Neural cell (in vitro differentiated cells): ENCODE measurements at regions not wholly inside any gene's neighbourhood (a gene's known extent, or its start where the extent isn't known, plus 50 kb on each side); places are given as distances from the start of the nearest gene placed in this dataset.

Experiments used
- EZH2 ChIP-seq: fragments of 200-600, 300-800 bp; shearing (Covaris generic), sonication (generic); IDR thresholded peaks from 2 replicates; pipeline ENCODE4 v1.6.1; 2014; ENCODE audit warnings: antibody characterized with exemption, low read length, borderline replicate concordance, mild to moderate bottlenecking; ENCODE audit not compliant: insufficient read depth, poor library complexity, severe bottlenecking
- POLR2AphosphoS5 ChIP-seq: IDR thresholded peaks from 2 replicates; pipeline ENCODE4 v1.6.1; 2012
- RAD21 ChIP-seq: fragments of 450-650 bp; conservative IDR thresholded peaks from 2 replicates; pipeline ENCODE4 v1.6.1; 2014; ENCODE audit warnings: antibody characterized with exemption, mild to moderate bottlenecking, moderate library complexity
- TF ChIP-seq, protein P1 (sequence below): fragments of 450-650 bp; IDR thresholded peaks from 2 replicates; pipeline ENCODE4 v1.5.1; 2014; ENCODE audit warnings: antibody characterized with exemption, mild to moderate bottlenecking, moderate library complexity; ENCODE audit not compliant: poor library complexity, severe bottlenecking

GRCh38 chr1:82086739-82087138 lies 286.0 kb downstream of the ADGRL2 start:
- TF ChIP-seq RAD21 (no peak), POLR2AphosphoS5 (no peak), EZH2 (no peak)
- TF ChIP-seq, protein P1, sequence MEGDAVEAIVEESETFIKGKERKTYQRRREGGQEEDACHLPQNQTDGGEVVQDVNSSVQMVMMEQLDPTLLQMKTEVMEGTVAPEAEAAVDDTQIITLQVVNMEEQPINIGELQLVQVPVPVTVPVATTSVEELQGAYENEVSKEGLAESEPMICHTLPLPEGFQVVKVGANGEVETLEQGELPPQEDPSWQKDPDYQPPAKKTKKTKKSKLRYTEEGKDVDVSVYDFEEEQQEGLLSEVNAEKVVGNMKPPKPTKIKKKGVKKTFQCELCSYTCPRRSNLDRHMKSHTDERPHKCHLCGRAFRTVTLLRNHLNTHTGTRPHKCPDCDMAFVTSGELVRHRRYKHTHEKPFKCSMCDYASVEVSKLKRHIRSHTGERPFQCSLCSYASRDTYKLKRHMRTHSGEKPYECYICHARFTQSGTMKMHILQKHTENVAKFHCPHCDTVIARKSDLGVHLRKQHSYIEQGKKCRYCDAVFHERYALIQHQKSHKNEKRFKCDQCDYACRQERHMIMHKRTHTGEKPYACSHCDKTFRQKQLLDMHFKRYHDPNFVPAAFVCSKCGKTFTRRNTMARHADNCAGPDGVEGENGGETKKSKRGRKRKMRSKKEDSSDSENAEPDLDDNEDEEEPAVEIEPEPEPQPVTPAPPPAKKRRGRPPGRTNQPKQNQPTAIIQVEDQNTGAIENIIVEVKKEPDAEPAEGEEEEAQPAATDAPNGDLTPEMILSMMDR = no peak
